KBM-7 (cell line): ENCODE measurements at regions not wholly inside any gene's neighbourhood (a gene's known extent, or its start where the extent isn't known, plus 50 kb on each side); places are given as distances from the start of the nearest gene placed in this dataset.

ENCODE experiments used
- DNase-seq: peaks from one replicate; pipeline ENCODE4 v3.0.0-alpha.2; 2015
- in situ Hi-C: fragments of 300-500 bp; cut with MboI; formaldehyde crosslinking; loops from 2 replicates; pipeline ENCODE4 v1.14.3; 2020; ENCODE audit warnings: low sequenced_read_pairs, low pct_unique_long_range_greater_than_20kb, mixed read lengths

DNA sequence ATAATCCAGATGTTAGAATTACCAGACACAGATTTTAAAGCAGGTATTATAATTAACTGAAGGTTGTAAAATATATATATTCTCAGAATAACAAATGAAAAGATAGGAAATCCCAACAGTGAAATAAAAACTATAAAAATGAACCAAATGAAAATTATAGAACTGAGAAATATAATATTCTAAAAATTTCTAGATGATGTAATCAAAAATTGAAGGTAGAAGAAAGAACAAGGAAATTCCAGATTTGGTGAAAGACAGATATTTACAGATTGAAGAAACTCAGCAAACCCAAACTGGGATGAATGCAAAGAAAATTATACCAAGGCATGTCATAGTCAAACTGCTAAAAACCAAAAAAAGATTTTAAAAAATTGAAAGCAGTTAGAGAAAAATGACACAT is 729.4 kb downstream of the MATN1 start:
- in situ Hi-C loops = no loop called here
- no peak for DNase-seq

DNA sequence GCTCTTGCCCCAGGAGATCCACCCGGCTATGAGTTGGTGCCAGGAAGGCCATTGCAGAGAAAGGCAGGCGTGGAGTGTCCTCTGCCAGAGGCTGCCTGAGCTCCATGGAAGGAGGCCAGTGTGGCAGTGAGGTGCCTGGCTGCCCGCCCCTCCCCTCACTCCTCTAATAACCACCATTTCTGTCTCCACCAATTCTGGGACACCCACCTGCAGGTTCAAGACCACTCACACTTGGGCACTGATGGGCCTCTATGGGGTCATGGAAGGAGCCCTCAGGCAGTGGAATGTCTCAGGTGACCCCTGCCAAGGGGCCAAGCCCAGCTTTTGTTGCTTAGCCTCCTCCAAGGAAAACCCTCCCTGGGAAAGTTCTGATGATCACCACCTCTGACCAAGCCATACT is 731.6 kb downstream of the MATN1 start:
- DNase-seq = no peak
- in situ Hi-C loops = no loop called here

DNA sequence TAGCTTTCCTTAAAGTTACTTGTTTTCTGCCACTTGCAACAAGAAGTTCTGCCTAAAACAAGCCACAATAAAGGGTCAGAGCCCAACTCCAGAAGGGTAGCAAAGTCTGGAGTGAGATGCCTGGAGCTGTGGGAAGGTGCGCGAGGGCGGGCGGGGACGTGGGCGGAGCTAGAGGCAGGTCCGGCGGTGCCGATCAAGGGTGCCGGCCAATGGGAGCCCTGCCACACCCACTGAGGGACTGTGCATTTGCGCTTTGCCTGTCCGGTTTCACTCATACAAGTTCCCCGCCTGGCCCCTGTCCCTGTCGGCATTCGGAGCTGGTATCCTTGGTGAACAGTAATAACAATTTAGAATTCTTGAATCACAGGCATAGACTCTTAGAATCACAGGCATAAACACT is 732.4 kb downstream of the MATN1 start:
- DNase-seq = no peak
- in situ Hi-C loops = no loop called here

DNA sequence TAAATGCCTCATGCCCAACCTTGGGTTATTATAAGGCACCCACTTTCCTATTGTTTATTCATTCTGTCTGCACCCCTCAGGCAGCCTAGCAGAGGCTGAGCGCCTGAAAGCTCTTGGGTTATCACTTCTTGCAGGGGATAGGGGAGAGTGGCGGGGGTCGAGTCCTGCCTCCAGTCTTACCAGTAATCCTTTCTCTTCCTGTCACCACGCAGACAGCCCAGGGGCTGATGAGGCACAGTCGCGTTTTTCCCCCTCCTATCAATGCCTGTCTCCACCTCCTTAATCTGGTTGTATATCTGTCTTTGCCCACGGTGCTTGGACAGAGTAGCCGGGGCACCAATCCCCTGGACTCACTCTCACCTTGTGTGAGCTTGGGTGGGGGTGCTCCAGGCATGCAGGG is 733.1 kb downstream of the MATN1 start:
- no peak for DNase-seq
- in situ Hi-C loops = no loop called here

DNA sequence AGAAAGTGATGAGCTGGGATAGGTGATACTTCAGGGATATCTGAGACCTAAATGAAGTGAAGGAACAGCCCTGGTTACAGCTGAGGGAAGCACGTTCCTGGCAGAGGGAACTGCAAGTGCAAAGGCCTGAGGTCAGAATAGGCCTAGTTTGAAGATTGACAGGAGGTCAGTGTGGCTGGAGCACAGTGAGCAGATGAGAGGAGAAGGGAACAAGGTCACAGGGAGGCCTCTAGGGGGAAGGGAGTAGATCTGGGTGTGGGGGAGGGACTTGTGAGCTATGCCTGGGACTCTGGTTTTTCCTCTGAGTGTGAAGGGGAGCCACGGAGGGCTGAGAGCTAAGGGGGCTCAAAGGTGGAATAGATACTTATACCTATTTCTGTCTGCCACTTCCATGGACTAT is 736.4 kb downstream of the MATN1 start:
- in situ Hi-C loops = no loop called here
- no peak for DNase-seq

DNA sequence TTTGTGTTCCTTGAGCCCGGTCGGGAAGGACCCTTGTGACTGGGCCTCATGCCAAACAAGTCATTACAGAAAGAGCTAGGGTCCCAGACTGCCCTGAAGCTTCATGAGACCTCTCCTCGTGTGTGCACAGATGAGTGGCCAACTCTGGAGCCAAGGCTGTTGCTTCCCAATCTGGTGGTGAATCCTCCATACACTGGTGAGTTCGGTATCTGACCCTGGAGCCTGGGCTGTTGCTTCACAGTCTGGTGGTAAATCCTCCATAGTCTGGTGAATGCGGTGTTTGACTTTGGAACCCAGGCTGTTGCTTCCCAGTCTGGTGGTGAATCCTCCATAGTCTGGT is 737.8 kb downstream of the MATN1 start:
- in situ Hi-C loops = no loop called here

DNA sequence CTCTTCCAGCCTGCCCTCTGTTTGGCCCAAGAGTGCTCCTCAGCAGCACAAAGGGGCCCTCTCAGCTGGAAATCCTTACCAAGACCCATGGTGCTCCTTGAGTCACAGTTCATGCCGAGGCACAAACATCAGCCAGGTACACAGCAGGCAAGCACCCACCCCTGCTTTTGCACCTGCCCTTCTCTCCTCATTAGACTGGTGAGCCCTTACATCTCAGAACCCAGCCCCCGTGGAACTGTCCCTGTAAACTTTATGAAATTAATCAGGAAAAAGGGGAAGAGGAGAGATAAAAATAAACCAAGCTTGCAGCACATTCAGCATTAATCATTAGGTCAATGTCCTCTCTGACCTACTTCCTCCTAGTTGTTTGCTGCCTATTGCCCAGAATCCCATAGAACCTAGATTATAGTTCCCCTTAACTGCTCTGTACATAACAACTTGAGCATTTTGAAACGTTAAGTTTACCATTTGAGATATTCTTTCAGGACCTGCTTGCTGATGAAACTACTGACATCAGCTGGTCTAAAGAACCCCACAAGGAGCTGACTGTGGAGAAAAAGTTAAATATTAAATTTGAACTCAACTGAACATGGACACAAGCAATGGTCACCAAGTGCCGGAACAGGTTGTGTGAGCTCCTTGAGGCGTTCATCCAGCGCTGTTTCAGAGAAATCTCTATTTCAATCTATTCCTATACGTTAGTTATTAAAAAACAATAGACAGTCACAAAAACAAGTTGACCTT is 738.4 kb downstream of the MATN1 start:
- DNase-seq = no peak
- in situ Hi-C loops = no loop called here

More for the DNA sequence above, 737.8 kb downstream of the MATN1 start:
- DNase-seq = no peak

DNA sequence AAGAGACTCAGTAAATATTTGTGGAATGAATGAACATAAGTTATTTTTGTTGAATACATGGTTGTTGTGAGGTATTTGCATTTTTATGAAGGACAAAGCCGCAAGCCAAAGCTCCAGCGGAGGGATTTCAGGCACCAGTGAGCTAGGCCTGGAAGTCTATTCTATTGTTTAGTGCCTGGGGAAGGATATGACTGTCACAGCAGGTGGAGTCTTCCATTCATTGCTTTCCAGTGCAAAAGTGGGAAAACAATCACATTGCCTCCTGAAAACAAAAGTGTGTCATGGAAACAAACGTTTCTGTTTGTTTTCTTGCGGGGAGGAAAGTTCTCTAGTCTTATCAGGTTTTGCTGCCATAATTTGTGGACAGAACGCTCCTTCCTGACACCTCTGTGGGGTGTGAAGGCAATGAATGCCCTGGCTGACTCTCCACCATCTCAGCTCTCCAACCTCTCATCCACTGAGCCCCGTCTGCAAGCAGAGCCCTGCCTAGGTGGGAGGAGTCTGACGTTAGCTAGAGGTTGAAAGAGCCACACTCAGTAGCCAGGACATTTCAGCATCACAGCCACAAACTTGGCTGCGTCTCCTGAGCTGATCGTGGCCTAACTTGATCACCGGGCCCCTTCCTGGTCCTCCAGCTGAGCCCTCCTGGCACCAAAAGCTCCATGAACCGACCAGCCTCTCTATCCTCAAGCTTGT is 739.1 kb downstream of the MATN1 start:
- in situ Hi-C loops = no loop called here
- DNase-seq = no peak

DNA sequence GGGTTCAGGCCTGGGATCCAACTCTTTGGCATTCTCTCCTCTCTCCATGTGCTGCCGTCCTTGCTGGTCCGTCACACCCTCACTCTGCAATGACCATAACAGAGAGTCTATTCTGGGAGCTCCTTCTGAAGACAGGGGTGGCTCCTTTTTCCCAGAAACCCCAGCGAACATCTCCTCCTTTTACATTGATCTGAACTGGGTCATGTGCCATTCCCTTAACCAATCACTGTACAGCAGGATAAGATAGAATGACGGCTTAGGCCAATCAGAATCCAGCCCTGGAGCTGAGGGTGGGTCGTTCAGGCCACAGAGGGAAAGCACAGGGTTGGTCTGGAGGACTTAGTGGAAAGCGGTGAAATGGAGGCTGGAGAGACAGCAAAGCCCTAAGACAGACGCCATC is 740.1 kb downstream of the MATN1 start:
- in situ Hi-C loops = no loop called here

DNA sequence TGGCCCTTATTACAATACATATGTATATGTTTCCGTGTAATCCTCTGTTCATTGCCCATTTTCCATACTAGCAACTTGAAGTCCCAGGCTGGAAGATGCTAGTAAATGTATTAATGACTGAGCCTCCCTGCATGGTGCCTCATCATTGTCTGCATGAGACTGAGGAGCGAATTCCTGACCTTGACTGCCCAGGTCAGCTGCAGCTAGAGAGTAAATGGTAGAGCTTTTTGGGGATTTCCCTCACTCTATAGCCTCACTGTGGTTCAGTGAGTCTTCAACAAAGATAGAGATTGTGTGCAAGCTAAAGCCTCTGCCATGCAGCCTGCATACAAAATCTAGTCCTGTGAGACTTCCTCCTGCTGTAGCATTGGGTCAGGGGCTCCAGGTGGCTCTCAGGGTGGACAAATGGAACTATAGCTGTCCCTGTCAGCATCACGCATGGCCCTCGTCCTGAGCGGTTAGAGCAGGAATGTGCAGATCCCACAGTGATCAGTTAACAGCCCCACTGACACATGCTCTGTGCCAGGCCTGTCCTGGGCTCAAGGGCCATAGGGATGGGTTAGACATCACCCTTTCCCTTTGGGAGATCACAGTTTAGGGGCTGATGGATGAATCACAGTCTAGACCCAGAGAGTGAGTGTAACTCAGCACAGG is 741.7 kb downstream of the MATN1 start:
- in situ Hi-C loops = no loop called here
- DNase-seq = no peak

More for the DNA sequence above, 740.1 kb downstream of the MATN1 start:
- no peak for DNase-seq

DNA sequence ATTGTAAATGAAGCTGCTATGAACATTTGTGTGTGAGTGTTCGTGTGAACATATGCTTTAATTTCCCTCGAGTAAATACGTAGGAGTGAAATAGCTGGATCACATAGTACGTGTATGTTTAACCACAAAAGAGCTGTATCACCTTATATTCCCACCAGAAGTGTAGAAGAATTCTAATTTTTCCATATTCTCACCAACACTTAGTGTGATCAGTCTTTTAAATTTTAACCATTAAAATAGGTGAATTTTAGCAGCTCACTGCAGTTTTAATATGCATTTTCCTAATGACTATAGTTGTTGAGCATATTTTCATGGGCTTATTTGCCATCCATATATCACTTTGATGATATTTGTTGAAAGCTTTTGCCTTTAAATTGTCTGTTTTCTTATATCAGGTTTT is 741.2 kb downstream of the PTPRU start:
- no peak for DNase-seq
- in situ Hi-C loops = no loop called here

DNA sequence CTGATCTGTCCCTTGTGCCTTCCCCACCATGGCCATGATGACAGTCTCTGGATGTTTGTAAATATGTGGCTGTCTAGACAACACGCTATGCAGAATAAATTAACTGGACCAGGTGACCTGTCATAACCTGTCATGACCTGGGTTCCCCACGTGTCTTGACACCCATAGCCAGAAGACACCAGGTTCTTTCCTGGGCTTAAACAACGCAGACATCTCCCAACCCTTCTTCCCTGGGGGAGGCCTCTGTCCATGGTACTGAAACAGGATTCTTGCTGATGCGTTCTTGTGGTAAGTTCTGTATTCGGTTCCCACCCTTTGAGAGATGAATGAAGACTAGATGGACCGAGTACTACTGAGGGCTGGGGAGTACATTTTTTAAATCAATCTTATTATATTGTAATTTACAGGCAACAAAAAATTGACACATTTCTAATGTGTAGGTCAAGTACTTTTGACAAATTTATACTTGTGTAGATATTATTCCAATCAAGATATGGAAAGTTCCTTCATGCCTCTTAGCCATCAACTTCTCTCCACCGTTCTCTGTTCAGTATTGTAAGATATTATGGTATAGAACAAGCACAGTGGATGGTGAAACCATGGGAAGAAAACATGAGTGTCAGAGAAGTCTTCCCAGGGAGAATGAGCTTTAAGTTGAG is 738.8 kb downstream of the PTPRU start:
- DNase-seq = peak; percentile 19
- in situ Hi-C loops = no loop called here

DNA sequence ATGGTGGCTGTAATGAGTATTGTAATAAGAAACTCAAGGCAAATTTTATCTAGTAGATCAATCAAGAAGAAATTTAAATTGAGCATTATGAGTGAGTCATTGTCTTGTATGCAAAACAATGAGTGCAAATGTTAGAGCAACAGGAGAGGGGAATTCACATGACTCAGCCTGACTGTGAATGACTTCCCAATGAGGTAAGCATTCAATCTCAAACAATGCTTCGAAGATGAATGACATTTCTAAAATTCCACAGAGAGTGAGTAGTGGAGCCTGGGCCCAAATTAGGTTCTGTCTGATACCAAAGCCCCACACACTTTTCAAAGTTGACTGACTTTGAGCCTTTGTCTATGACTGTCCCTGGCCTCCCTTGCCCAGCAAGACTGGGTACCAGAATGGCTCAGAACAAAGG is 738.0 kb downstream of the PTPRU start:
- DNase-seq = no peak
- in situ Hi-C loops = no loop called here

DNA sequence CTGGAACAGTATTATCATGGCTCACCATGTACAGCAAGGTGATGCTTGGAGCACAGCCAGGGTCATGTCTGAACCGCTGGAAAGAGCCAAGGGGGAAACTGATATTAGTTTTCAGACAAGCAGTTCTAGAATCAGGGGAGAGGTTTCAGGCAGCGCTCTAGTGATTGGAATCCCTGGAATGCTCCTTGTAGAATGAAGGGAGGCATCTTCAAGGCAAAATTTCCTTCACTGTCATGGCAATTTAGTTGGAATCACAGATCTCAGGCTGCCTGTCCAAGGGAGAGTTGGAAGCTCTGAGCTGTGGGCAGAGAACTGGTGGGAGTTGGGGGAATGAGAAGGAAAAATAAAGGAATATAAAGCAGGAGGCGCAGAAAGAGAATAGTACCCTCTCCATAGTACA is 737.1 kb downstream of the PTPRU start:
- DNase-seq = no peak
- in situ Hi-C loops = no loop called here

DNA sequence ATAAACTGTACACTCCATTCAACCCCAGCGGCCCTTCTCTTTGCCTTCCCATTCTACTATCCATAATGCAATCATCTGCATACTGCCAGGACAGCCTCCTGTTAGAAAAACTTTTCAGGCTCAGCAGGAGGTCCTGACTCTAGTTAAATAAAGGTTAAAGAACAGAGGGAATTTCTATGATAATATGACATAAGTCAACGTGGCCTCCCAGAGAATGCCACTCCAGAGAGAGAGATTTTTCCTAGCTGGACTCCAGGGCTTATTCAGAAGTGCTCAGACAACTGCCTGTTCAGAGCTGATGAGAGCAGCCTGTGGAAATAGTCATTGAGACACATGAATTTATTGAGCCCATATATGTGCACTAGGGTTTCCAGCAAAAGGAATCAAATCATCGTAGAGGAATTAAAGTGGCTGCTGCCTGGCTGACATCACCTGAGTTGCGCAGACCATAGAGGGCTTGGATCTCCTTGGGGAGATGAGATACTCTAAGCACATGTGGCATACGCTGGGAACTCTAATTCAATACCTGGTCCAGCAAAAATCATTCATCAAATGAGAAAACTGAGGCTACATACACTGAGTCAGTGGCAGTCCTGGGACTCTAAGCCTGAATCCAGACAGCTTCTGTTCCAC is 736.2 kb downstream of the PTPRU start:
- in situ Hi-C loops = no loop called here
- DNase-seq = no peak

DNA sequence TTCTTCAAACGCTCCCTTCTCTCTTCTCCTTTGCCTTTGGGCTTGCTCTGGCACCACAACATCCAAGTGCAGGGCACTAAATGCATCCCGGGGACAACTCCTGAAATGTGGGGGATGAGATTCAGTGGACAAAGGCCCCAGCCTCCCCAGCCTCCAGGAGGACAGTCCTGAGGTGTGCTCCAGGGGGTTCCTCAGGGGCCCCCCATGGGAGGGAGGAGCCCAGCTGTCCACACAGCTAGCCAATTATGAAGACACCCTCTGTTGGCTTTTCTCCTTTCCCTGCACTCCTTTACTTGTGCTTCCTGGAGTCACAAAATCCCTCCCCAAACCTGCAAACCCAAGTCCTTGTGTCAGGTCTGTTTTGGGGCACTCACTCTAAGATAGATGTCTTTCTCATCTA is 735.4 kb downstream of the PTPRU start:
- no peak for DNase-seq
- in situ Hi-C loops = no loop called here

DNA sequence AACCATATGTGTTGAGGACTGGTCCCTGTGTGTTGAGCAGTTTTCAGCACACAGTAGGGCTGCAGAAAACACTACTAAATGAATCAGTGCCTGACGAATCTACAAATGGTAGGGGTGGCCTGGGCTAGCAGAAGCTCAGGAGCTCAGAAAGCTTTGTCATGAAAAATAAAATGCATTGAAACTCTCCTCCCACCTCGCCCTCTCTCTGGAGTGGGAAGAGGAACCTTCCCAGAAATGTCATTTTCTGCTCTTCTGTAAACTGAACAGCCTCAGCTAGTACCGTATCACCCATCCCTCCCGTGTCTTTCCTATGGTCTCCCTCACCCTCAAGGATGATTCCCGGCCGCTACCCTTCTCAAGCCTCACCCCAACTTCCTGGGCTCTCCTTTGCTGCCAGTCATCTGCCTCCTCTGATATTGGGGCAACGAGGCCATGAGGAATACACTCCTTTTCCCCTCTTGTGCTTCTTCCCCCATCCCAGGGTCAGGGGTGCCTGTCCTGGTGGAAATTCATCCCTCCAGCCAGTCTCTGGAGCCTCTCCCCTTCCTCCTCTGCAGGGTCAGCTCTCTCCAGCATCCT is 734.5 kb downstream of the PTPRU start:
- no peak for DNase-seq

DNA sequence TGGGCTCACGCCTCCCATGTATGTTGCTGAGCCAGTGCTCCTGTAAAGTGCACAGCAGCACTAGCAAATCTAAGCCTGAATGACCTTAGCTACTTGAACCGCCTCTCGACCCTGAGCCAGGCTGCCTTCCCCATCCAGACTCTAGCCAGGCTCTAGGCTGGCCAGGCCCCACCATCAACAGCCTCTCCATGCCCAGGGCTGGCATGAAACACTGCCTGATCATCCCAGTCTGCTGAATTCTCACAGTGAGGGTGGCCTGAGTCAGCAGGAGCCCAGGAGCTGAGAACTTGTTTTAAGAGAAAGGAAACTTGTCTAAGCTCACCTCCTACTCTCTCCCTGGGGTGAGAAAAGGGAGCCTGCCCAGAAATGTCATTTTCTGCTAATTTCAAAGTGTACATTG is 733.3 kb downstream of the PTPRU start:
- in situ Hi-C loops = no loop called here
- DNase-seq = no peak

More for the DNA sequence above, 734.5 kb downstream of the PTPRU start:
- in situ Hi-C loops = no loop called here

DNA sequence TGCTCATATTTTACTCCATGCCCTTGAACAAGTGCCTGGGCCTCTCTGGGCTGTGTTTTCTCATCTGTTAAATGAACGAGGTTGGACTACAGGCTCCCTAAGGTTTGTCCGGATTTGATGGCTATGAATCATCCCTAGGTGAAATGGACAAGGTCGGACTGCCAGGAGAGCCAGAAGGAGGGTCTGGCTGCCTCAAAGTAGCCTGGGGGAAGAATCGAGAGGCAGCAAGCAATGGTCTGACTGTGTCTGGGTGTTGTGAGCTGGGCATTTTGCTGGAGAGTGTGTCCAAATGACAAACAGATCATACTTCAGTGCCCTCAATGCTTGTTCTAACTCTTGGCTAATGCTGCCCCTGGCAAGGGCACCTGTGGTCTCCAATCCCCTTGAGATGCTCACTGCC is 730.9 kb downstream of the PTPRU start:
- DNase-seq = no peak
- in situ Hi-C loops = no loop called here
